ENCODE measurements at regions not wholly inside any gene's neighbourhood (a gene's known extent, or its start where the extent isn't known, plus 50 kb on each side); places are given as distances from the start of the nearest gene placed in this dataset.
"Not testable (repeated sequence)": the region's sequence is repeated elsewhere in the genome, so short reads cannot be mapped to it uniquely, and the experiment has no call there.

- TF ChIP-seq CTCF (IDR thresholded peaks at IDR 0.05; ENCODE audit: extremely low read depth, missing control alignments), result no peak
- DNase-seq (ENCODE audit: low spot score), result no peak
These were observed 344.5 kb downstream of the PRR16 start for GRCh38 chr5:120808606-120809005.

- TF ChIP-seq CTCF (IDR thresholded peaks at IDR 0.05; ENCODE audit: extremely low read depth, missing control alignments), result no peak
- DNase-seq (ENCODE audit: low spot score), result no peak
These were observed 349.5 kb downstream of the PRR16 start for GRCh38 chr5:120813551-120813950.

GRCh38 chr5:120817044-120817985, 353.2 kb downstream of the PRR16 start:
- DNase-seq (ENCODE audit: low spot score), result no peak
- no peak for TF ChIP-seq CTCF (IDR thresholded peaks at IDR 0.05; ENCODE audit: extremely low read depth, missing control alignments)

- no peak for TF ChIP-seq CTCF (IDR thresholded peaks at IDR 0.05; ENCODE audit: extremely low read depth, missing control alignments)
These were observed 354.0 kb downstream of the PRR16 start for GRCh38 chr5:120818128-120818527.

GRCh38 chr5:120823328-120823727, 359.2 kb downstream of the PRR16 start:
- TF ChIP-seq CTCF (IDR thresholded peaks at IDR 0.05; ENCODE audit: extremely low read depth, missing control alignments), result no peak
- DNase-seq (ENCODE audit: low spot score), result no peak

More at GRCh38 chr5:120818128-120818527, 354.0 kb downstream of the PRR16 start:
- DNase-seq (ENCODE audit: low spot score), result no peak

- not testable (repeated sequence) for DNase-seq (ENCODE audit: low spot score)
These were observed 367.5 kb downstream of the PRR16 start for GRCh38 chr5:120831646-120832045.

GRCh38 chr5:120841830-120842229, 377.7 kb downstream of the PRR16 start:
- DNase-seq (ENCODE audit: low spot score), result no peak
- TF ChIP-seq CTCF (IDR thresholded peaks at IDR 0.05; ENCODE audit: extremely low read depth, missing control alignments), result no peak

Data from GM20000 (cell line).